H1 (cell line): ENCODE measurements at regions not wholly inside any gene's neighbourhood (a gene's known extent, or its start where the extent isn't known, plus 50 kb on each side); places are given as distances from the start of the nearest gene placed in this dataset.

Experiments
- CREB1 ChIP-seq: IDR thresholded peaks from 2 replicates; pipeline ENCODE4 v1.6.1; 2012; ENCODE audit warnings: inconsistent platforms
- EP300 ChIP-seq, 2 experiments: IDR thresholded peaks; 1 replicate in 1 of 2; 2 replicates in 1 of 2; pipeline ENCODE4 v1.6.1; 2011 to 2012; ENCODE audit warnings: low read depth in 2 of 2, low read length in 2 of 2, mild to moderate bottlenecking in 2 of 2, borderline replicate concordance in 1 of 2, inconsistent platforms in 1 of 2, moderate library complexity in 1 of 2
- POLR2A ChIP-seq, 2 experiments: IDR thresholded peaks; 1 replicate in 1 of 2; 2 replicates in 1 of 2; pipeline ENCODE4 v1.6.1; 2011; ENCODE audit warnings: low read depth in 2 of 2, low read length in 2 of 2, mild to moderate bottlenecking in 2 of 2; ENCODE audit errors: control extremely low read depth in 1 of 2
- ZNF274 ChIP-seq: IDR thresholded peaks from 2 replicates; pipeline ENCODE4 v1.7.0; 2012; ENCODE audit warnings: low read length, borderline replicate concordance; ENCODE audit errors: extremely low read depth

DNA sequence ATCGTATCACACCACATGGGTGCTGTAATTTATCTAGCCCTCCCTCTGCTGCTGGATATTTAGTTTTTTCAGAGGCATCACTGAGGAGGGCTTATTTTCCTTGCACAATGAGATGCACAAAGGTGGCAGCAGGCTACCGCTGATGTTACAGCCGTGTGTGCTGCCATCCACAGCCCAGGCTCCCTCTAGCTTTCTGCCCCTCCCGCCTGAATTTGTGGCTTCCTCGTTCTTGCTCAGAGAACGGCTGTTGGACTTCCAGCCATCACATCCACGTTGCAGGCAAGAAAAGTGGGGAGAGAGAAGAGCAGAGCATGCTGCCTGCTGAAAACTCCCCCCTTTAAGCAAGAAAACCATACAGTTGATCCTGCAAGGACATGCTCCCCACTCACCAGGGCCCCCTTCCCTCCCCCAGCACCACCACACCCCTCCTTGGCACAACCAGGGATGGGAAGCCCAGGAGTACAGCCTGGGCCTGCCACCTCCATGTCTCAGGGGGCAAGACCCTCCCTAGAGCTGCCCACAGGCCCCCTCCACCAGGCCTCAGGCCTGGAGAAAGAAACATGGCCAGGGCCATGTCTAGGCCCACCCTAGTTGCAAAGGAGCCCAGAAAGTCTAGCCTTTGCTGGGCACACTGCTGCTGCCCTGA is 102.6 kb downstream of the MRPL14 start:
- TF ChIP-seq POLR2A (IDR thresholded peaks at IDR 0.05; ENCODE audit: control extremely low read depth in 1 of 2, low read depth in 2 of 2, low read length in 2 of 2) (no peak), CREB1 (no peak), EP300 (IDR thresholded peaks at IDR 0.05; ENCODE audit: borderline replicate concordance in 1 of 2, low read depth in 2 of 2, low read length in 2 of 2) (no peak), ZNF274 (no peak)
